NB4 (cell line): ENCODE measurements at regions not wholly inside any gene's neighbourhood (a gene's known extent, or its start where the extent isn't known, plus 50 kb on each side); places are given as distances from the start of the nearest gene placed in this dataset.

Experiments used
- DNase-seq: peaks from one replicate; pipeline ENCODE4 v3.0.0; 2010; ENCODE audit warnings: low read depth
- H3K4me3 ChIP-seq: one replicate; pipeline ENCODE4 v1.5.1; 2011; ENCODE audit warnings: mild to moderate bottlenecking, low read depth, low read length, moderate library complexity
- MYC ChIP-seq: IDR thresholded peaks from 2 replicates; pipeline ENCODE4 v1.6.1; 2011; ENCODE audit warnings: low read depth, low read length
- POLR2A ChIP-seq: IDR thresholded peaks from 2 replicates; pipeline ENCODE4 v1.6.1; 2011; ENCODE audit warnings: mild to moderate bottlenecking; ENCODE audit not compliant: insufficient read length; ENCODE audit errors: extremely low read depth
- TF ChIP-seq, protein P1 (sequence below): IDR thresholded peaks from one replicate; pipeline ENCODE4 v1.5.1; 2012; ENCODE audit warnings: low read depth, low read length
- TF ChIP-seq, protein P2 (sequence below): IDR thresholded peaks from 2 replicates; pipeline ENCODE4 v1.6.1; 2011; ENCODE audit warnings: low read depth, low read length

DNA sequence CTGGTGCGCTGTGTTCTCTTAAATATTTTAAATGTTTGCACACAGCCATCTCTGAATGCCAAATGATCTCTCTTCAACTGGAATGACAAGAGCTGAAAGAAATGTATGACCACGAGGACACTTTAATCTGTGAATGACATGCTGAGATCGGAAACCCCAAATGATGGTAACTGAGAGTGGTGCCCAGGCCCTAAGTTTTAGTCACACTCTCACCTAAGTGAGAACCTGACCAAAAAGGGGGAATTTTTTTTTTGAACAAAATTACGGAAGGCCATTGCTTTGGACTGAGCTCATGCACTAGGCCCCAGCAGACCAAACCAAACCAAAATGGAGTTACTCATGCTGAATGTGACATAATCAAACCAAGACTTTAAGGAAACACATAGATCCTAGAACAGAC is 167.1 kb upstream of the TUT7 start:
- TF ChIP-seq MYC, result no peak
- TF ChIP-seq, protein P1, sequence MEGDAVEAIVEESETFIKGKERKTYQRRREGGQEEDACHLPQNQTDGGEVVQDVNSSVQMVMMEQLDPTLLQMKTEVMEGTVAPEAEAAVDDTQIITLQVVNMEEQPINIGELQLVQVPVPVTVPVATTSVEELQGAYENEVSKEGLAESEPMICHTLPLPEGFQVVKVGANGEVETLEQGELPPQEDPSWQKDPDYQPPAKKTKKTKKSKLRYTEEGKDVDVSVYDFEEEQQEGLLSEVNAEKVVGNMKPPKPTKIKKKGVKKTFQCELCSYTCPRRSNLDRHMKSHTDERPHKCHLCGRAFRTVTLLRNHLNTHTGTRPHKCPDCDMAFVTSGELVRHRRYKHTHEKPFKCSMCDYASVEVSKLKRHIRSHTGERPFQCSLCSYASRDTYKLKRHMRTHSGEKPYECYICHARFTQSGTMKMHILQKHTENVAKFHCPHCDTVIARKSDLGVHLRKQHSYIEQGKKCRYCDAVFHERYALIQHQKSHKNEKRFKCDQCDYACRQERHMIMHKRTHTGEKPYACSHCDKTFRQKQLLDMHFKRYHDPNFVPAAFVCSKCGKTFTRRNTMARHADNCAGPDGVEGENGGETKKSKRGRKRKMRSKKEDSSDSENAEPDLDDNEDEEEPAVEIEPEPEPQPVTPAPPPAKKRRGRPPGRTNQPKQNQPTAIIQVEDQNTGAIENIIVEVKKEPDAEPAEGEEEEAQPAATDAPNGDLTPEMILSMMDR, result no peak
- TF ChIP-seq POLR2A, result no peak
- TF ChIP-seq, protein P2, sequence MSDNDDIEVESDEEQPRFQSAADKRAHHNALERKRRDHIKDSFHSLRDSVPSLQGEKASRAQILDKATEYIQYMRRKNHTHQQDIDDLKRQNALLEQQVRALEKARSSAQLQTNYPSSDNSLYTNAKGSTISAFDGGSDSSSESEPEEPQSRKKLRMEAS, result no peak
- DNase-seq, result no peak
- no peak overlapping the region for H3K4me3 ChIP-seq

DNA sequence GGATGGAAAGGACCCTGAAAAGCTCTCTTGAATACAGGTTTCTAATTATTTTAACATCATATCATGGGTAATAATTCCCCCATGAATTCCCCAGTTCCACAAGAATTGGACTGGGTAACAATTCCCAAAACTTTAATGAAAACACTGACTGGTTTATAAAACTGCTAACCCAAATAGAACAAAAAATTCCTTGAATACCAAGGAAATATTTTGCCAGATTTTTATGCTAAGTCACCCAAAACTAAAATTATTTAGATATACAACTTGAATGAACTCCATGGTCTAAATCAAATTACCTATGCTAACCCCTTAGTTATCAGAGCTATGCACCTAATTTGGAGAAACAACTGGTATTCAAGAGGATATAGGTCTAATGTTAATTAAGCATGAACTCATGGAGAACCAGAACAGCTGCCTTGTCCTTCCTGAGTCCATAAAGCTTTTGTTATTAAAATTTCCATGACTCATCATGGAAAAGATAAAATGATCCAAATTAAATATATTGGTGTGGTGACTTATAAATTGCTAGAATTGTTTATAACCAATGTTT is 164.9 kb upstream of the TUT7 start:
- no peak for TF ChIP-seq POLR2A
- TF ChIP-seq, protein P1, result no peak
- TF ChIP-seq, protein P2, result no peak
- no peak overlapping the region for H3K4me3 ChIP-seq
- no peak for DNase-seq

DNA sequence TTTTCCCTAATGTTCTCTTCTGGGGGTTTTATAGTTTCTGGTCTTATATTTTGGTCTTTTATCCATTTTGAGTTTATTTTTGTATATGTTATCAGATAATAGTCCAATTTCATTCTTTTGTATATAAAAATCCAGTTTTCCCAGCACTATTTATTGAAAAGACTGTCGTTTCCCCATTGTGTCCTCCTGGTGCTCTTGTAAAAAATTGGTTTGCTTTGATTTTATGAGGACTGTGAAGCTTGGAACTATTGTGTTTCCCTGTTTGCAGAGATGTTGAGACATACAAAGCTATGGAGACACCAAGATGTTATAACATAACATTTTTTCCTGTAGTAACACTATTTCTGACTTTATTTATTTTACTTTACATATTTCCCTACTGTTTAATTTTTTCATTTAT is 163.3 kb upstream of the TUT7 start:
- DNase-seq, result no peak
- no peak overlapping the region for H3K4me3 ChIP-seq
- TF ChIP-seq, protein P2, result no peak

DNA sequence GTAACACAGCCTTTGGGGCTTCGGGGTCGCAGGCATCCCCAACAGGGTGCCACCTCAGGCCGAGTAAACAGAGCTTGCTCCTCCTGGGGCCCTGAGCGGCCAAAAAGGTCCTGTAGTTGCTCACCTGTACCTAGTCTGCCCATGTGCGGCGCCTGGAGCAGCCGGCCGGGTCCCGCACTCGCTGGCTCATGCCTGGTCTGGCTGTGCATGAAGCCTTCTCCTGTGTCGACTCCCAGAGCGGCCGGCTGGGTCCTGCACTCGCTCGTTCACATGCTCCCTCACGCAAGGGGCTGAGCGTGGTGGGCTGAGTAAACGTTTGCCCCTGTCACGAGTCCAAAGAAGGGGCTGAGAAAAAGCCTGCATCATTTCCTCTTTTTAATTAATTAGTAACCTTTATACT is 162.4 kb upstream of the TUT7 start:
- H3K4me3 ChIP-seq, result no peak overlapping the region
- DNase-seq, result no peak
- TF ChIP-seq MYC (no peak), POLR2A (no peak)
- TF ChIP-seq, protein P1, result no peak
- TF ChIP-seq, protein P2, result no peak

DNA sequence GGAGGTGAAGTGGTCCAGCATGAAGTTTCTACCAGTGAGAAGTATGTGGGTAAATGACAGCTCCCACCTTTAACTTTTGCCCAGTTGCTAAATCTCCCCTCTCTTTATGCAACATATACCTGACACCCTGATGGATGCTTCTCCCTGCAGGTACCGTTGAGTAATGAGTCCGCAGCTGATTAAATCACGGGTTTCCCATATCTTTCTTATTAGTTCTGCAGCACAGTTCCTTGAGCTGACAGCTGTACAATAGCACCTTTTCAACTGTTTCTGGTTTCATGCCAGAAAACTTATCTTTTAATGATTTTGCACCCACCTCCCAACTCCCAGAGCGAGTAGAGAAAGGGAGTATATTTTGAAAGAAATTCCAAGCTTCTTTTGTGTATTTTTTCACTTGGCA is 161.0 kb upstream of the TUT7 start:
- H3K4me3 ChIP-seq, result no peak overlapping the region
- DNase-seq, result no peak
- no peak for TF ChIP-seq MYC
- TF ChIP-seq, protein P2, result no peak

DNA sequence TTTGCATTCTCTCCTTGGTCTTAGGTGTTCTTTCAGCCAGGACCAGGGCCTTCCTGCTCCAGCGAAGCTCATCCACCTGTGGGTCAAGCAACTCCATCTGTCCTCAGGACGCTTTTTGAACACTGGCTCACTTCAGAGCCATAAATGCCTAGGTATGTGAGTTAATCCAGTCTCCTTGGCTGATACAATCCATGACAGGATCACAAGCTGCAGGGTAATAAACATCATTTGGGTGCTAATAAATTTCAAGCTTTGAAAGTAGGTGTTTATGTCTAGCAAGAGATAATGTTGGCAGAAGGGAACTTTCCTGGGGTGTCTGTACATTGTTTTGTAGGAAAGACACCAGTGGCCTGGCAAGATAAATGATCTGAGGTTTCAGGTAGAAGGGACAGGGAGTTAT is 159.2 kb upstream of the TUT7 start:
- H3K4me3 ChIP-seq, result no peak overlapping the region
- TF ChIP-seq, protein P2, result no peak
- TF ChIP-seq, protein P1, result no peak
- TF ChIP-seq MYC (no peak), POLR2A (no peak)
- no peak for DNase-seq

DNA sequence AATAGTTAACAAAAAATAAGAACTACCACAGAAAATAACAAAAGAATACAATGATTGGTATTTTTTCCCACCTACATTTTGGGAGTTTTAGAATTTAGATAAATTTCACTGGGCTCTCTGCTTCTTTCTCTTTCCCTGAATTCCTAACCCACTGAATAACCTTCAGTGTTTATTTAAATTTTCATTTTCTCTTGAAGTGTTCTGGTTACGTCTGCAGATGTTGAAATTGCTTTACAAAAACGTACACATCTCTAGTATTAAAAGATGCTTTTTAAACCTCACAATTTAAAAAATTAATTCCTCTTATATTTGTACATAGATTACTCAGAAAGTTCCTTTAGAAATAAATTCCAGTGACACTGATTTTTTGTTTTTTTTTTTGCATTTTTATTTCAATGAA is 158.7 kb upstream of the TUT7 start:
- TF ChIP-seq MYC (no peak), POLR2A (no peak)
- no peak overlapping the region for H3K4me3 ChIP-seq
- no peak for DNase-seq
